Sigmoid colon (tissue), 4 donors: ENCODE measurements at regions not wholly inside any gene's neighbourhood (a gene's known extent, or its start where the extent isn't known, plus 50 kb on each side); places are given as distances from the start of the nearest gene placed in this dataset.

Experiments used
- CTCF ChIP-seq, 4 experiments: fragments of 450-650 bp in 3 of 4; fragments of 200-600 bp in 1 of 4; IDR thresholded peaks; one replicate each; pipeline ENCODE4 v1.5.1; 2016 to 2019; ENCODE audit warnings: antibody characterized with exemption in 4 of 4, mild to moderate bottlenecking in 3 of 4, moderate library complexity in 2 of 4
- EP300 ChIP-seq, 4 donors: sonication (generic); formaldehyde crosslinking; IDR thresholded peaks; one replicate each; pipeline ENCODE4 v1.6.1; 2017; ENCODE audit warnings: antibody characterized with exemption in 4 of 4

- TF ChIP-seq CTCF (IDR thresholded peaks at IDR 0.05) (no peak), EP300 (IDR thresholded peaks at IDR 0.05) (no peak)
These were observed 217.4 kb upstream of the RTL1 start for GRCh38 chr14:101120641-101121507.
